K562 (cell line): ENCODE measurements at regions not wholly inside any gene's neighbourhood (a gene's known extent, or its start where the extent isn't known, plus 50 kb on each side); places are given as distances from the start of the nearest gene placed in this dataset.

ENCODE experiments used
- E2F4 ChIP-seq: sonication (generic); formaldehyde crosslinking; IDR thresholded peaks from 2 replicates; pipeline ENCODE4 v1.8.0; 2022; ENCODE audit warnings: mild to moderate bottlenecking, low read depth, missing genetic modification reagents
- E2F5 ChIP-seq: sonication (generic); formaldehyde crosslinking; IDR thresholded peaks from 2 replicates; pipeline ENCODE4 v1.8.0; 2022; ENCODE audit warnings: mild to moderate bottlenecking, missing genetic modification reagents
- GTF2B ChIP-seq: IDR thresholded peaks from 2 replicates; pipeline ENCODE4 v1.6.1; 2011; ENCODE audit not compliant: insufficient read length; ENCODE audit errors: extremely low read depth
- HOMEZ ChIP-seq: fragments of 250-450 bp; sonication (Bioruptor Pico); IDR thresholded peaks from 2 replicates; pipeline ENCODE4 v1.4.0; 2020; ENCODE audit warnings: mild to moderate bottlenecking, moderate library complexity
- LEF1 ChIP-seq: fragments of 450-650 bp; IDR thresholded peaks from 2 replicates; pipeline ENCODE4 v1.6.1; 2016; ENCODE audit warnings: mild to moderate bottlenecking
- MAFF ChIP-seq: IDR thresholded peaks from 2 replicates; pipeline ENCODE4 v1.6.1; 2012; ENCODE audit warnings: low read length, improper control_type of control experiment
- MAX ChIP-seq: sonication (generic); formaldehyde crosslinking; IDR thresholded peaks from 2 replicates; pipeline ENCODE4 v1.9.0; 2022; ENCODE audit warnings: mild to moderate bottlenecking, missing genetic modification reagents
- MNT ChIP-seq, 2 experiments: fragments of 450-650 bp; conservative IDR thresholded peaks; 2 replicates each; pipeline ENCODE4 v1.6.1; 2017; ENCODE audit warnings: mild to moderate bottlenecking in 2 of 2, moderate library complexity in 2 of 2
- NR2C1 ChIP-seq, 2 experiments: fragments of 450-650 bp; IDR thresholded peaks; 2 replicates each; pipeline ENCODE4 v1.6.1; 2017; ENCODE audit warnings: mild to moderate bottlenecking in 2 of 2, antibody characterized with exemption in 1 of 2, inconsistent platforms in 1 of 2, missing compliant biosample characterization in 1 of 2, missing genetic modification characterization in 1 of 2
- POLR2A ChIP-seq: fragments of 450-650 bp; conservative IDR thresholded peaks from 2 replicates; pipeline ENCODE4 v1.6.1; 2016
- PYGO2 ChIP-seq: fragments of 450-650 bp; IDR thresholded peaks from 2 replicates; pipeline ENCODE4 v1.6.1; 2016; ENCODE audit warnings: mild to moderate bottlenecking, missing genetic modification characterization, moderate library complexity, missing compliant biosample characterization
- SFPQ ChIP-seq: fragments of 200-400 bp; formaldehyde crosslinking; IDR thresholded peaks from 2 replicates; pipeline ENCODE4 v1.6.1; 2017; ENCODE audit warnings: mild to moderate bottlenecking, low read depth, low read length, moderate library complexity
- ZFP30 ChIP-seq: fragments of 250-450 bp; sonication (Bioruptor Pico); IDR thresholded peaks from 2 replicates; pipeline ENCODE4 v1.8.0; 2022; ENCODE audit warnings: moderate library complexity, mild to moderate bottlenecking, inconsistent platforms, borderline replicate concordance
- ZNF239 ChIP-seq: fragments of 250-450 bp; sonication (Bioruptor Pico); IDR thresholded peaks from 2 replicates; pipeline ENCODE4 v1.4.0; 2020; ENCODE audit warnings: mild to moderate bottlenecking
- ZNF778 ChIP-seq: fragments of 450-650 bp; formaldehyde crosslinking; IDR thresholded peaks from 2 replicates; pipeline ENCODE4 v1.4.0; 2020; ENCODE audit warnings: mild to moderate bottlenecking, moderate library complexity

GRCh38 chr11:86143087-86144030 lies 74.5 kb upstream of the PICALM start (continued):
- TF ChIP-seq SFPQ = no peak
- peak; percentile 21; the same call in 1 of the 2 replicates for TF ChIP-seq MAFF
- peak; percentile 37; the same call in 1 of the 2 replicates for TF ChIP-seq ZNF239
- no peak for TF ChIP-seq E2F4 (CRISPR knock-in tag)
- TF ChIP-seq LEF1 = peak; percentile 90
- TF ChIP-seq ZNF778 (CRISPR knock-in tag) = no peak
- 0 out of 2 replicates have a peak, but pooled peaks have one; percentile 36 for TF ChIP-seq MAX (CRISPR knock-in tag)
- peak; percentile 37; the same call in 1 of the 2 replicates for TF ChIP-seq NR2C1 (IDR thresholded peaks at IDR 0.05)
- TF ChIP-seq NR2C1 (tag; IDR thresholded peaks at IDR 0.05) = peak; percentile 65; the same call in 1 of the 2 replicates
- no peak for TF ChIP-seq E2F5 (CRISPR knock-in tag)
- no peak for TF ChIP-seq GTF2B
- TF ChIP-seq MNT (conservative IDR thresholded peaks at IDR 0.05) = peak; percentile 29 to 73; a peak in 2 of 4 replicates
- TF ChIP-seq POLR2A = no peak
- no peak for TF ChIP-seq ZFP30
- peak; percentile 65 for TF ChIP-seq PYGO2 (tag)
- no peak for TF ChIP-seq HOMEZ (CRISPR knock-in tag)
